Right lobe of liver (tissue), 6 donors: ENCODE measurements at regions not wholly inside any gene's neighbourhood (a gene's known extent, or its start where the extent isn't known, plus 50 kb on each side); places are given as distances from the start of the nearest gene placed in this dataset.

ENCODE experiments used
- ATAC-seq, 4 donors: fragments of 200-7000 bp; cut with Tn5 transposase; one replicate each; pipeline ENCODE4 v1.9.1; 2020; ENCODE audit warnings: mild to moderate bottlenecking in 4 of 4, moderate library complexity in 4 of 4
- DNase-seq, 3 donors: peaks; one replicate each; pipeline ENCODE4 v3.0.0-alpha.2; 2020
- H3K27ac ChIP-seq, 3 donors: fragments of 200-600 bp; one replicate each; pipeline ENCODE4 v1.8.0; 2022
- H3K27me3 ChIP-seq, 2 donors: fragments of 200-600 bp; one replicate each; pipeline ENCODE4 v1.8.0; 2022
- H3K36me3 ChIP-seq, 4 donors: fragments of 200-600 bp; sonication (generic) in 1 of 4; one replicate each; pipeline versions ENCODE4 v1.5.1 to v1.8.0; 2017 to 2022; ENCODE audit warnings: control low read depth in 1 of 4
- H3K4me1 ChIP-seq, 4 donors: fragments of 200-600 bp; sonication (generic) in 1 of 4; one replicate each; pipeline versions ENCODE4 v1.5.1 to v1.8.0; 2017 to 2022; ENCODE audit warnings: control low read depth in 1 of 4
- H3K4me3 ChIP-seq, 3 donors: fragments of 200-600 bp; one replicate each; pipeline ENCODE4 v1.8.0; 2022
- H3K9me3 ChIP-seq, 4 donors: fragments of 200-600 bp; sonication (generic) in 1 of 4; one replicate each; pipeline versions ENCODE4 v1.5.1 to v1.8.0; 2017 to 2022; ENCODE audit warnings: control low read depth in 1 of 4
- POLR2A ChIP-seq: fragments of 450-650 bp; IDR thresholded peaks from one replicate; pipeline ENCODE4 v1.6.1; 2017; ENCODE audit warnings: antibody characterized with exemption, mild to moderate bottlenecking
- WGBS: methylation state at CpG from one replicate; pipeline ENCODE4 v1.1.6; 2018; ENCODE audit warnings: low coverage, low lambda C conversion rate; ENCODE audit not compliant: insufficient coverage; ENCODE audit errors: missing lambda C conversion rate; 5-methylcytosine and 5-hydroxymethylcytosine counted together
- intact Hi-C, 2 donors: fragments of 100-400 bp; cut with DNase I; formaldehyde crosslinking; loops; one replicate each; pipeline versions ENCODE4 v1.11.2 to v1.14.1; 2022
- TF ChIP-seq, protein P1 (sequence below), 4 donors: fragments of 200-600 bp in 3 of 4; fragments of 450-650 bp in 1 of 4; IDR thresholded peaks; one replicate each; pipeline versions ENCODE4 v1.5.1 to v1.8.0; 2016 to 2022; ENCODE audit warnings: antibody characterized with exemption in 4 of 4, mild to moderate bottlenecking in 2 of 4
- donor health status: DM: no; HTN: yes; CAD: no.
- donor health status: DM: no; HTN: no; CAD: no.
- donor health status: DM: no; HTN: no; CAD: no.
- donor health status: DM: no; HTN: yes; CAD: no.
- donor health status: DM: no; HTN: yes; CAD: no.

DNA sequence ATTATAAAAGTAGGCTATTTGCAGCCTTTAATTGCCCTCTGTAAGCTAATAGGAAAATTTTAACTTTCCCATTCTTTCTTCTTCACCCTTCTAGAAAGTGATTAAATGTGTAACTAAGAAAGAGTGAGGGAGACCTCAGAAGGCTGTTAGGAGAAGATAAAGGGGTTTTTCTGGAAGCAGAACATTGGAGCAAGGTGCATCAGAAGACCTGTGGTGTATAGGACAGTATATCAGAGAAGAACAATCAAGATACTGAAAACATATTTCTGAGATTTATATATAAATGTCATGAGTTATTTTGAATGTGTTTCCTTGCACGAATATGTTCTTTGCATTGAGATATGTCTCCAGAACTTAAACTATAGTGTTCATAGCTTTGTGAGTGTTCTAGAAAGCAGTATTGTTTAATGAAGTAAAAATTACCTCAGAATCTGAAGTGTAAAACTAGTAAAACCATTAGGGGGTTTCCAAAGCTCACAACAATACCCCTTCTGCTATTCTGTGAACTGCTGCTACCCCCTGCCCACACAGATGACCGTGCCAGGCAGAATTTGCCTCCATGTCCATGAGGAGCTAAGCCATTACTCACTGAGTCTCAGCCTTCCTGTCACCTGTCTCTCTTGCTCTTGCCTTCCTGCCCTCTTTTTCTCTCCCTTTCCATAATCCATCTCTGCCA is 537.9 kb downstream of the EPHA4 start:
- no peaks in the 10 kb centered on the region for H3K4me1 ChIP-seq
- no peak overlapping the region for H3K27ac ChIP-seq
- no peak for TF ChIP-seq POLR2A
- TF ChIP-seq, protein P1, sequence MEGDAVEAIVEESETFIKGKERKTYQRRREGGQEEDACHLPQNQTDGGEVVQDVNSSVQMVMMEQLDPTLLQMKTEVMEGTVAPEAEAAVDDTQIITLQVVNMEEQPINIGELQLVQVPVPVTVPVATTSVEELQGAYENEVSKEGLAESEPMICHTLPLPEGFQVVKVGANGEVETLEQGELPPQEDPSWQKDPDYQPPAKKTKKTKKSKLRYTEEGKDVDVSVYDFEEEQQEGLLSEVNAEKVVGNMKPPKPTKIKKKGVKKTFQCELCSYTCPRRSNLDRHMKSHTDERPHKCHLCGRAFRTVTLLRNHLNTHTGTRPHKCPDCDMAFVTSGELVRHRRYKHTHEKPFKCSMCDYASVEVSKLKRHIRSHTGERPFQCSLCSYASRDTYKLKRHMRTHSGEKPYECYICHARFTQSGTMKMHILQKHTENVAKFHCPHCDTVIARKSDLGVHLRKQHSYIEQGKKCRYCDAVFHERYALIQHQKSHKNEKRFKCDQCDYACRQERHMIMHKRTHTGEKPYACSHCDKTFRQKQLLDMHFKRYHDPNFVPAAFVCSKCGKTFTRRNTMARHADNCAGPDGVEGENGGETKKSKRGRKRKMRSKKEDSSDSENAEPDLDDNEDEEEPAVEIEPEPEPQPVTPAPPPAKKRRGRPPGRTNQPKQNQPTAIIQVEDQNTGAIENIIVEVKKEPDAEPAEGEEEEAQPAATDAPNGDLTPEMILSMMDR (IDR thresholded peaks at IDR 0.05), result no peak
- no peak for ATAC-seq
- no peak for DNase-seq
- no peaks in the 10 kb centered on the region for H3K36me3 ChIP-seq
- H3K9me3 ChIP-seq, result no peaks in the 10 kb centered on the region
- no peak overlapping the region for H3K4me3 ChIP-seq
- H3K27me3 ChIP-seq, result no peaks in the 10 kb centered on the region
- WGBS, result 45% methylated on average over 2 of the region's 2 CpGs
- intact Hi-C loops, result no loop called here

GRCh38 chr2:221034973-221035372 is 537.1 kb downstream of the EPHA4 start:
- no peaks in the 10 kb centered on the region for H3K36me3 ChIP-seq
- ATAC-seq (no peak), DNase-seq (no peak)
- H3K9me3 ChIP-seq, result no peaks in the 10 kb centered on the region
- H3K4me1 ChIP-seq, result no peaks in the 10 kb centered on the region
- intact Hi-C loops, result no loop called here
- TF ChIP-seq, protein P1 (IDR thresholded peaks at IDR 0.05), result no peak
- TF ChIP-seq POLR2A, result no peak
- no peak overlapping the region for H3K4me3 ChIP-seq
- H3K27me3 ChIP-seq, result no peaks in the 10 kb centered on the region
- no peak overlapping the region for H3K27ac ChIP-seq
- WGBS, result 76% methylated on average over 4 of the region's 4 CpGs

GRCh38 chr2:221042926-221043325 is 529.2 kb downstream of the EPHA4 start:
- WGBS, result 48% methylated on average over 6 of the region's 6 CpGs
- Histone ChIP-seq H3K4me1 (no peaks in the 10 kb centered on the region), H3K4me3 (no peak overlapping the region), H3K36me3 (no peaks in the 10 kb centered on the region), H3K9me3 (no peaks in the 10 kb centered on the region), H3K27me3 (no peaks in the 10 kb centered on the region), H3K27ac (no peak overlapping the region)
- DNase-seq (no peak), ATAC-seq (no peak)
- intact Hi-C loops, result no loop called here
- TF ChIP-seq, protein P1 (IDR thresholded peaks at IDR 0.05), result no peak
- no peak for TF ChIP-seq POLR2A

DNA sequence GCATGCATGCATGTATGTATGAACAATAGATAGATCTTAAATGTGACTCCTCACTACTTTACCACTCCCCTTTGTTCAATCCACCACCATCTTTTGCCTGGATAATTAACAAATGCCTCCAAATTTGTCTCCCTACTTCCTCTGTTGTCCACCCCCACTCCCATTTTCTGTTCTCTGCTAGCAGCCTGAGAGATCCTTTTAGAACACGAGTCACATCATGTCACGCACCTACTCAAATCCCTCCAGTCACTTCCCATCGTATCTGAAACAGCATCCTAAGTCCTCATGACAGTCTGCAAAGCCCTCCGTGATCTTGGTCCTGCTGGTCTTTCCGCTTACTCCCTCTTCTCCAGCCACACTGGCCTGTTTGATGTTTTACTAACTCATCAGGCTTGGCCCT is 527.3 kb downstream of the EPHA4 start:
- Histone ChIP-seq H3K4me1 (no peaks in the 10 kb centered on the region), H3K9me3 (no peaks in the 10 kb centered on the region), H3K4me3 (no peak overlapping the region), H3K27me3 (no peaks in the 10 kb centered on the region), H3K36me3 (no peaks in the 10 kb centered on the region), H3K27ac (no peak overlapping the region)
- ATAC-seq (no peak), DNase-seq (no peak)
- TF ChIP-seq POLR2A, result no peak
- TF ChIP-seq, protein P1 (IDR thresholded peaks at IDR 0.05), result no peak
- 61% methylated on average over 5 of the region's 5 CpGs for WGBS
- intact Hi-C loops, result no loop called here
